GM19467 (cell line): ENCODE measurements at regions not wholly inside any gene's neighbourhood (a gene's known extent, or its start where the extent isn't known, plus 50 kb on each side); places are given as distances from the start of the nearest gene placed in this dataset.

Source experiments
- ATAC-seq: cut with Tn5 transposase; IDR thresholded peaks from one replicate; pipeline ENCODE4 v1.9.1; 2021; ENCODE audit warnings: mild to moderate bottlenecking, moderate library complexity; ENCODE audit not compliant: unreplicated experiment

GRCh38 chr5:3883040-3883439 is 287.4 kb downstream of the IRX1 start:
- no peak for ATAC-seq

GRCh38 chr5:3886524-3887451 is 291.2 kb downstream of the IRX1 start:
- ATAC-seq = no peak

GRCh38 chr5:3888310-3888709 is 292.7 kb downstream of the IRX1 start:
- ATAC-seq = no peak

- no peak for ATAC-seq
These were observed 293.9 kb downstream of the IRX1 start for GRCh38 chr5:3889412-3890142.

- ATAC-seq = no peak
These were observed 295.5 kb downstream of the IRX1 start for GRCh38 chr5:3891113-3891512.

GRCh38 chr5:3893527-3893926 is 297.9 kb downstream of the IRX1 start:
- no peak for ATAC-seq

- no peak for ATAC-seq
These were observed 298.3 kb downstream of the IRX1 start for GRCh38 chr5:3893975-3894374.

- no peak for ATAC-seq
These were observed 300.5 kb downstream of the IRX1 start for GRCh38 chr5:3896098-3896497.

- ATAC-seq = no peak
These were observed 303.5 kb downstream of the IRX1 start for GRCh38 chr5:3899093-3899492.

GRCh38 chr5:3904584-3904983 is 309.0 kb downstream of the IRX1 start:
- ATAC-seq = no peak

- no peak for ATAC-seq
These were observed 309.4 kb downstream of the IRX1 start for GRCh38 chr5:3905031-3905430.

GRCh38 chr5:3905521-3905920 is 309.9 kb downstream of the IRX1 start:
- ATAC-seq = no peak

GRCh38 chr5:3911111-3911510 is 315.5 kb downstream of the IRX1 start:
- ATAC-seq = no peak

GRCh38 chr5:3911773-3912172 is 316.1 kb downstream of the IRX1 start:
- no peak for ATAC-seq

- no peak for ATAC-seq
These were observed 317.2 kb downstream of the IRX1 start for GRCh38 chr5:3912790-3913189.

- ATAC-seq = no peak
These were observed 317.6 kb downstream of the IRX1 start for GRCh38 chr5:3913279-3913678.

GRCh38 chr5:3925022-3925421 is 329.4 kb downstream of the IRX1 start:
- ATAC-seq = no peak

GRCh38 chr5:3925935-3926334 is 330.3 kb downstream of the IRX1 start:
- ATAC-seq = no peak

GRCh38 chr5:3929799-3930198 is 334.2 kb downstream of the IRX1 start:
- ATAC-seq = no peak

- no peak for ATAC-seq
These were observed 336.3 kb downstream of the IRX1 start for GRCh38 chr5:3931976-3932375.

- ATAC-seq = no peak
These were observed 337.9 kb downstream of the IRX1 start for GRCh38 chr5:3933536-3933935.

- no peak for ATAC-seq
These were observed 338.3 kb downstream of the IRX1 start for GRCh38 chr5:3933966-3934365.
